Motor neuron (in vitro differentiated cells): ENCODE measurements at regions not wholly inside any gene's neighbourhood (a gene's known extent, or its start where the extent isn't known, plus 50 kb on each side); places are given as distances from the start of the nearest gene placed in this dataset.

ENCODE experiments used
- ATAC-seq, 8 experiments: fragments of 200-7000 bp; cut with Tn5 transposase; replicated peaks in 6 of 8; 2 replicates each; pipeline ENCODE4 v1.8.0; 2021; ENCODE audit warnings: mild to moderate bottlenecking in 8 of 8, moderate library complexity in 8 of 8
- H3K27ac ChIP-seq, 2 donors: fragments of 250-450 bp; sonication (Bioruptor Pico); 2 replicates each; pipeline ENCODE4 v1.9.0; 2021; ENCODE audit warnings: antibody characterized with exemption in 2 of 2, mild to moderate bottlenecking in 2 of 2, moderate library complexity in 1 of 2
- H3K4me1 ChIP-seq, 2 donors: fragments of 250-450 bp; sonication (Bioruptor Pico); replicated peaks in 1 of 2; 2 replicates each; pipeline ENCODE4 v1.6.1; 2021; ENCODE audit warnings: antibody characterized with exemption in 2 of 2, mild to moderate bottlenecking in 2 of 2, moderate library complexity in 1 of 2
- H3K4me3 ChIP-seq, 5 donors: fragments of 250-450 bp; sonication (Bioruptor Pico); 2 replicates each; pipeline ENCODE4 v1.9.0; 2021; ENCODE audit warnings: antibody characterized with exemption in 5 of 5, mild to moderate bottlenecking in 5 of 5, moderate library complexity in 4 of 5
- WGBS, 10 experiments: fragments of 450-650 bp; shearing (Covaris generic); methylation state at CpG; one replicate each; pipeline ENCODE4 v1.0.0; 2022; 5-methylcytosine and 5-hydroxymethylcytosine counted together
- in situ Hi-C, 9 experiments: fragments of 400-800 bp; cut with MboI; loops; one replicate each; pipeline ENCODE4 v1.15.0; 2021; ENCODE audit warnings: low sequenced_read_pairs in 9 of 9, low pct_unique_long_range_greater_than_20kb in 2 of 9; ENCODE audit not compliant: unreplicated experiment in 9 of 9

- WGBS, 10 experiments: 10 to 100% (median 71%) methylated on average over 1 to 5 of the region's 5 CpGs; no CpG with 5 or more reads in 2 of the 10 experiments
- H3K4me1 ChIP-seq: no peaks in the 10 kb centered on the region
- ATAC-seq: peak in 3 of 8 experiments; percentile 39 to 57 (median 40)
- no peak overlapping the region for H3K4me3 ChIP-seq
- H3K27ac ChIP-seq: no peak overlapping the region
- in situ Hi-C loops: loop anchor here in 3 of 9 experiments (25.0 kb wide), 4 partner anchors 270 to 720 kb away; partner anchors contain the start of genes CCDC148 (in 1 of the 3) and PKP4 (in 1 of the 3)
These were observed 62.3 kb upstream of the DAPL1 start for GRCh38 chr2:158732573-158733429.

- H3K27ac ChIP-seq: no peak overlapping the region
- no peak for ATAC-seq
- no peak overlapping the region for H3K4me3 ChIP-seq
- no peaks in the 10 kb centered on the region for H3K4me1 ChIP-seq
- in situ Hi-C loops: loop anchor here in 3 of 9 experiments (25.0 kb wide), 4 partner anchors 271 to 721 kb away; partner anchors contain the start of genes CCDC148 (in 1 of the 3) and PKP4 (in 1 of the 3)
- 55 to 92% (median 77%) methylated on average over 2 to 7 of the region's 7 CpGs; no CpG with 5 or more reads in 3 of the 10 experiments for WGBS, 10 experiments
These were observed 61.7 kb upstream of the DAPL1 start for GRCh38 chr2:158733430-158733755.

GRCh38 chr2:158734442-158734841 is 60.7 kb upstream of the DAPL1 start:
- no peak for ATAC-seq
- H3K4me1 ChIP-seq: no peaks in the 10 kb centered on the region
- no peak overlapping the region for H3K4me3 ChIP-seq
- 63 to 100% (median 86%) methylated on average over 1 to 7 of the region's 7 CpGs for WGBS, 10 experiments
- in situ Hi-C loops: loop anchor here in 3 of 9 experiments (25.0 kb wide), 4 partner anchors 272 to 722 kb away; partner anchors contain the start of genes CCDC148 (in 1 of the 3) and PKP4 (in 1 of the 3)
- no peak overlapping the region for H3K27ac ChIP-seq

- in situ Hi-C loops: loop anchor here in 3 of 9 experiments (25.0 kb wide), 4 partner anchors 274 to 724 kb away; partner anchors contain the start of genes CCDC148 (in 1 of the 3) and PKP4 (in 1 of the 3)
- no peak overlapping the region for H3K27ac ChIP-seq
- ATAC-seq: no peak
- no peak overlapping the region for H3K4me3 ChIP-seq
- WGBS, 10 experiments: 40 to 97% (median 92%) methylated on average over 1 to 5 of the region's 5 CpGs; no CpG with 5 or more reads in 1 of the 10 experiments
- no peaks in the 10 kb centered on the region for H3K4me1 ChIP-seq
These were observed 59.1 kb upstream of the DAPL1 start for GRCh38 chr2:158735822-158736580.

- in situ Hi-C loops: loop anchor here in 3 of 9 experiments (25.0 kb wide), 4 partner anchors 276 to 726 kb away; partner anchors contain the start of genes CCDC148 (in 1 of the 3) and PKP4 (in 1 of the 3)
- Histone ChIP-seq H3K4me3 (no peak overlapping the region), H3K4me1 (no peaks in the 10 kb centered on the region), H3K27ac (no peak overlapping the region)
- no peak for ATAC-seq
- WGBS, 10 experiments: 40 to 100% (median 62%) methylated on average over 1 to 3 of the region's 5 CpGs; no CpG with 5 or more reads in 6 of the 10 experiments
These were observed 56.8 kb upstream of the DAPL1 start for GRCh38 chr2:158738363-158738762.

- WGBS, 10 experiments: 68 to 100% (median 95%) methylated on average over 1 to 5 of the region's 5 CpGs; no CpG with 5 or more reads in 4 of the 10 experiments
- Histone ChIP-seq H3K4me3 (no peak overlapping the region), H3K27ac (no peak overlapping the region), H3K4me1 (peaks cover 0 to 5% of the 10 kb centered on the region in 2 donors)
- in situ Hi-C loops: loop anchor here in 7 of 9 experiments (10.0 to 25.0 kb wide), 6 partner anchors 278 to 728 kb away; partner anchors contain the start of genes CCDC148 (in 1 of the 7) and PKP4 (in 1 of the 7)
- ATAC-seq: peak in 1 of 8 experiments; percentile 25
These were observed 55.0 kb upstream of the DAPL1 start for GRCh38 chr2:158740127-158740526.

GRCh38 chr2:158740621-158741020 is 54.5 kb upstream of the DAPL1 start:
- in situ Hi-C loops: loop anchor here in 7 of 9 experiments (10.0 to 25.0 kb wide), 6 partner anchors 278 to 728 kb away; partner anchors contain the start of genes CCDC148 (in 1 of the 7) and PKP4 (in 1 of the 7)
- no peak overlapping the region for H3K4me3 ChIP-seq
- H3K4me1 ChIP-seq: peaks cover 0 to 5% of the 10 kb centered on the region in 2 donors
- H3K27ac ChIP-seq: no peak overlapping the region
- ATAC-seq: peak in 2 of 8 experiments; percentile 30 to 31
- 0 to 95% (median 82%) methylated on average over 1 to 4 of the region's 4 CpGs; no CpG with 5 or more reads in 3 of the 10 experiments for WGBS, 10 experiments

GRCh38 chr2:158741625-158742024 is 53.5 kb upstream of the DAPL1 start:
- ATAC-seq: no peak
- in situ Hi-C loops: loop anchor here in 7 of 9 experiments (10.0 to 25.0 kb wide), 6 partner anchors 279 to 729 kb away; partner anchors contain the start of genes CCDC148 (in 1 of the 7) and PKP4 (in 1 of the 7)
- no peak overlapping the region for H3K27ac ChIP-seq
- H3K4me3 ChIP-seq: no peak overlapping the region
- WGBS, 10 experiments: 60 to 100% (median 82%) methylated on average over 1 to 6 of the region's 8 CpGs; no CpG with 5 or more reads in 2 of the 10 experiments
- peaks cover 0 to 5% of the 10 kb centered on the region in 2 donors for H3K4me1 ChIP-seq

GRCh38 chr2:158742536-158742935 is 52.6 kb upstream of the DAPL1 start:
- 0 to 100% (median 73%) methylated on average over 1 to 4 of the region's 4 CpGs; no CpG with 5 or more reads in 2 of the 10 experiments for WGBS, 10 experiments

GRCh38 chr2:158743466-158743865 is 51.7 kb upstream of the DAPL1 start:
- no peak overlapping the region for H3K4me3 ChIP-seq
- ATAC-seq: no peak
- H3K27ac ChIP-seq: no peak overlapping the region
- H3K4me1 ChIP-seq: peaks cover 0 to 5% of the 10 kb centered on the region in 2 donors
- in situ Hi-C loops: loop anchor here in 7 of 9 experiments (10.0 to 25.0 kb wide), 6 partner anchors 281 to 731 kb away; partner anchors contain the start of genes CCDC148 (in 1 of the 7) and PKP4 (in 1 of the 7)
- 39 to 100% (median 82%) methylated on average over 1 to 4 of the region's 4 CpGs; no CpG with 5 or more reads in 2 of the 10 experiments for WGBS, 10 experiments

More at GRCh38 chr2:158742536-158742935, 52.6 kb upstream of the DAPL1 start:
- Histone ChIP-seq H3K4me1 (peaks cover 0 to 5% of the 10 kb centered on the region in 2 donors), H3K4me3 (no peak overlapping the region), H3K27ac (no peak overlapping the region)
- ATAC-seq: no peak
- in situ Hi-C loops: loop anchor here in 7 of 9 experiments (10.0 to 25.0 kb wide), 6 partner anchors 280 to 730 kb away; partner anchors contain the start of genes CCDC148 (in 1 of the 7) and PKP4 (in 1 of the 7)

- Histone ChIP-seq H3K4me3 (no peak overlapping the region), H3K4me1 (peaks cover 0 to 5% of the 10 kb centered on the region in 2 donors), H3K27ac (no peak overlapping the region)
- in situ Hi-C loops: loop anchor here in 7 of 9 experiments (10.0 to 25.0 kb wide), 6 partner anchors 282 to 732 kb away; partner anchors contain the start of genes CCDC148 (in 1 of the 7) and PKP4 (in 1 of the 7)
- no peak for ATAC-seq
These were observed 51.2 kb upstream of the DAPL1 start for GRCh38 chr2:158743879-158744278.
